Endothelial cell of umbilical vein (primary cell): ENCODE measurements at regions not wholly inside any gene's neighbourhood (a gene's known extent, or its start where the extent isn't known, plus 50 kb on each side); places are given as distances from the start of the nearest gene placed in this dataset.
A peak's percentile ranks its signal among the peaks of the same experiment; 100 is the strongest.

ENCODE experiments used
- BruUV-seq: library from RNA; stranded (reverse); fragments of 400-500 nt; replicated peaks from 2 replicates; lab custom pipeline; 2021; lab: Mats Ljungman, UMichigan
- CTCF ChIA-PET: fragments of 300-600, 350-600 bp; sonication (Branson Sonifier 250); formaldehyde crosslinking; loops from one replicate; lab custom pipeline; 2021; ENCODE audit warnings: antibody characterized with exemption, inconsistent platforms; lab: Charles Lee
- POLR2A ChIA-PET: fragments of 300-600, 350-600 bp; sonication (Branson Sonifier 250); formaldehyde crosslinking; loops from one replicate; lab custom pipeline; 2021; ENCODE audit warnings: antibody characterized with exemption, inconsistent platforms; lab: Charles Lee
- DNase-seq: peaks from one replicate; pipeline ENCODE4 v3.0.0-alpha.2; 2011; ENCODE audit warnings: low read depth, low spot score
- FAIRE-seq: peaks from 2 replicates; lab custom pipeline; 2011; peaks lifted over from hg19 to GRCh38; lab: Jason Lieb, UNC
- H2AFZ ChIP-seq: 2 replicates; pipeline ENCODE4 v1.6.0; 2012; ENCODE audit warnings: low read depth, low read length, control low read depth, inconsistent platforms
- H3K27ac ChIP-seq: 2 replicates; pipeline ENCODE4 v1.5.1; 2011; ENCODE audit warnings: low read depth, mild to moderate bottlenecking, control low read depth, low read length, moderate library complexity; ENCODE audit not compliant: insufficient read depth
- H3K27me3 ChIP-seq, 2 experiments: 2 replicates each; pipeline versions ENCODE4 v1.6.0 to v1.6.1; 2011; ENCODE audit warnings: low read length in 2 of 2, mixed read lengths in 1 of 2; ENCODE audit not compliant: control insufficient read depth in 2 of 2, insufficient read depth in 2 of 2
- H3K36me3 ChIP-seq, 2 experiments: 2 replicates in 1 of 2; 3 replicates in 1 of 2; pipeline ENCODE4 v1.5.1; 2011; ENCODE audit warnings: low read length in 2 of 2, mild to moderate bottlenecking in 1 of 2, moderate library complexity in 1 of 2; ENCODE audit not compliant: control insufficient read depth in 2 of 2, insufficient read depth in 2 of 2; ENCODE audit errors: extremely low read depth in 1 of 2
- H3K4me1 ChIP-seq: 3 replicates; pipeline ENCODE4 v1.5.1; 2011; ENCODE audit warnings: mild to moderate bottlenecking, low read length; ENCODE audit not compliant: control insufficient read depth, insufficient read depth; ENCODE audit errors: extremely low read depth
- H3K4me2 ChIP-seq: 2 replicates; pipeline ENCODE4 v1.6.1; 2011; ENCODE audit warnings: low read length, control low read depth, mixed read lengths; ENCODE audit not compliant: insufficient read depth
- H3K4me3 ChIP-seq, 3 experiments: fragments of 200-600 bp in 1 of 3; sonication (generic), shearing (Covaris generic) in 1 of 3; replicated peaks in 1 of 3; 2 replicates each; pipeline ENCODE4 v1.5.1; 2011 to 2016; ENCODE audit warnings: control low read depth in 3 of 3, low read length in 3 of 3, mild to moderate bottlenecking in 2 of 3, inconsistent platforms in 1 of 3, low read depth in 1 of 3, moderate library complexity in 1 of 3; ENCODE audit not compliant: insufficient read depth in 1 of 3
- H3K79me2 ChIP-seq: 2 replicates; pipeline ENCODE4 v1.6.0; 2012; ENCODE audit warnings: low read length, inconsistent platforms; ENCODE audit not compliant: control insufficient read depth, insufficient read depth
- H3K9ac ChIP-seq: replicated peaks from 2 replicates; pipeline ENCODE3; 2011; ENCODE audit warnings: low read length, control low read depth; ENCODE audit not compliant: insufficient read depth; ENCODE audit errors: extremely low read depth
- H3K9me1 ChIP-seq: replicated peaks from 3 replicates; pipeline ENCODE4 v1.6.0; 2011; ENCODE audit warnings: mild to moderate bottlenecking, low read length; ENCODE audit not compliant: control insufficient read depth, insufficient read depth; ENCODE audit errors: extremely low read depth
- H3K9me3 ChIP-seq: replicated peaks from 2 replicates; pipeline ENCODE4 v1.5.1; 2012; ENCODE audit warnings: low read length, inconsistent platforms; ENCODE audit not compliant: control insufficient read depth, insufficient read depth
- H4K20me1 ChIP-seq: replicated peaks from 2 replicates; pipeline ENCODE3; 2011; ENCODE audit warnings: mild to moderate bottlenecking, low read length; ENCODE audit not compliant: control insufficient read depth, insufficient read depth; ENCODE audit errors: extremely low read depth
- CTCF ChIP-seq, 2 donors: IDR thresholded peaks; 1 replicate in 1 of 2; 2 replicates in 1 of 2; pipeline ENCODE4 v1.5.1; 2011; ENCODE audit warnings: low read length in 2 of 2, mild to moderate bottlenecking in 2 of 2, moderate library complexity in 2 of 2, control low read depth in 1 of 2, inconsistent platforms in 1 of 2, low read depth in 1 of 2; ENCODE audit not compliant: insufficient read depth in 1 of 2; ENCODE audit errors: extremely low read depth in 1 of 2
- EZH2 ChIP-seq: IDR thresholded peaks from 2 replicates; pipeline ENCODE4 v1.6.1; 2012; ENCODE audit warnings: borderline replicate concordance, low read depth, mild to moderate bottlenecking, moderate library complexity, low read length, inconsistent platforms; ENCODE audit not compliant: severe bottlenecking
- GATA2 ChIP-seq: IDR thresholded peaks from 2 replicates; pipeline ENCODE4 v1.7.0; 2011; ENCODE audit warnings: low read depth, mild to moderate bottlenecking, moderate library complexity, mixed read lengths, low read length; ENCODE audit not compliant: insufficient read length, insufficient read depth
- POLR2AphosphoS5 ChIP-seq: IDR thresholded peaks from 2 replicates; pipeline ENCODE4 v1.6.1; 2012; ENCODE audit warnings: low read depth, mild to moderate bottlenecking, control low read depth, low read length, moderate library complexity; ENCODE audit not compliant: insufficient read depth
- dilution Hi-C: fragments of 300-500 bp; cut with MboI; formaldehyde crosslinking; loops from one replicate; pipeline ENCODE4 v1.15.0; 2019; ENCODE audit warnings: low sequenced_read_pairs; ENCODE audit not compliant: extremely low pct_ligation_motif_present
- intact Hi-C: fragments of 100-400 bp; cut with micrococcal nuclease; formaldehyde crosslinking; loops from one replicate; pipeline ENCODE4 v1.10.0; 2022
- TF ChIP-seq, protein P1 (sequence below): IDR thresholded peaks from 2 replicates; pipeline ENCODE4 v1.6.1; 2011; ENCODE audit not compliant: insufficient read depth, insufficient read length

DNA sequence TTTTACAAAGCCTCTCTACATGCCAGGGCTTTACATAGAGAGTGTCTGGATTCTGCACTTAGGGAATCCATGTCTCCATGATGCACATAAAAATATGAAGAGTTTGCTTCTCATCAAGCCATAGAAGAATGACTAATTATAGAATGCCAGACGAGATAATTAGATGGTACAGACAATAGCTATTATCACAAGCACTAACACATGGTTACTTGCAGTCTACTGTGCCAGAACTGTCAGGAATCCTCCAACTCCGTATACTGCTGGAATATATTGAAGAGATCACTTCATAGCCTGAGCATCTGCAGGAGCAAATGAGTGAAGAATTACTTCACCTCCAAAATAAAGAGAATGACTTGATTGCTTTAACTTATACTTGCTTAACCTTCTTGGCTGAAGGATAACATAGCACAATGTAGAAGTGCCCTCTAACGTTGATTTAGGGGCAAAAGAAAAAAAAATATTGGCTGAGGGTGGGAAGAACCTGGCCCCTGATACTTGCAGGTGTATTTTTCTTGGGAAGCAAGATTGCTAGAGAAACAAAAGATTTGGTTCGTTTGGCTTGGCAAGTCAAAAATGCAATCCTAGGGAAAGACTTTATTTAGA is 272.8 kb upstream of the FAR2 start:
- Histone ChIP-seq H3K4me3 (no peak overlapping the region), H3K36me3 (no peaks in the 10 kb centered on the region), H3K9me1 (no peaks in the 10 kb centered on the region), H3K4me2 (no peak overlapping the region), H3K27me3 (no peaks in the 10 kb centered on the region), H3K9me3 (no peaks in the 10 kb centered on the region), H3K27ac (no peak overlapping the region), H3K9ac (no peak overlapping the region), H2AFZ (no peak overlapping the region), H3K4me1 (no peaks in the 10 kb centered on the region), H3K79me2 (no peaks in the 10 kb centered on the region), H4K20me1 (no peaks in the 10 kb centered on the region)
- no TSS peak for BruUV-seq
- POLR2A ChIA-PET, result no interaction called here
- dilution Hi-C loops (no loop called here), intact Hi-C loops (loop anchor here (10.0 kb wide), 1 partner anchor 1051 kb away; no protein-coding TSS in a partner anchor)
- FAIRE-seq (no peak), DNase-seq (peak; percentile 14)
- CTCF ChIA-PET, result no interaction called here
- no peak for TF ChIP-seq CTCF (IDR thresholded peaks at IDR 0.05; ENCODE audit: extremely low read depth in 1 of 2, insufficient read depth in 1 of 2, low read depth in 1 of 2, low read length in 2 of 2)
- TF ChIP-seq, protein P1, sequence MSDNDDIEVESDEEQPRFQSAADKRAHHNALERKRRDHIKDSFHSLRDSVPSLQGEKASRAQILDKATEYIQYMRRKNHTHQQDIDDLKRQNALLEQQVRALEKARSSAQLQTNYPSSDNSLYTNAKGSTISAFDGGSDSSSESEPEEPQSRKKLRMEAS, result no peak
- TF ChIP-seq EZH2, result no peak
- no peak for TF ChIP-seq POLR2AphosphoS5
- TF ChIP-seq GATA2, result no peak
